ENCODE measurements at regions not wholly inside any gene's neighbourhood (a gene's known extent, or its start where the extent isn't known, plus 50 kb on each side); places are given as distances from the start of the nearest gene placed in this dataset.

GRCh38 chr5:119991625-119992024 is 362.3 kb downstream of the FAM170A start:
- TF ChIP-seq CTCF (IDR thresholded peaks at IDR 0.05; ENCODE audit: insufficient read depth, low read length, poor library complexity, severe bottlenecking): no peak

GRCh38 chr5:119996128-119996527 is 366.8 kb downstream of the FAM170A start:
- DNase-seq (ENCODE audit: extremely low read depth, insufficient read length): no peak
- no peaks in the 10 kb centered on the region for H3K27me3 ChIP-seq (replicated peaks; ENCODE audit: control insufficient read depth, insufficient read depth, low read length)
- no peaks in the 10 kb centered on the region for H3K36me3 ChIP-seq (ENCODE audit: control insufficient read depth, insufficient read depth, low read length)
- TF ChIP-seq CTCF (IDR thresholded peaks at IDR 0.05; ENCODE audit: insufficient read depth, low read length, poor library complexity, severe bottlenecking): no peak
- no peak overlapping the region for H3K4me3 ChIP-seq (replicated peaks; ENCODE audit: low read depth, low read length)

More at GRCh38 chr5:119991625-119992024, 362.3 kb downstream of the FAM170A start:
- no peaks in the 10 kb centered on the region for H3K36me3 ChIP-seq (ENCODE audit: control insufficient read depth, insufficient read depth, low read length)
- no peak for DNase-seq (ENCODE audit: extremely low read depth, insufficient read length)
- no peaks in the 10 kb centered on the region for H3K27me3 ChIP-seq (replicated peaks; ENCODE audit: control insufficient read depth, insufficient read depth, low read length)
- H3K4me3 ChIP-seq (replicated peaks; ENCODE audit: low read depth, low read length): no peak overlapping the region

GRCh38 chr5:120007598-120007997 is 378.2 kb downstream of the FAM170A start:
- no peaks in the 10 kb centered on the region for H3K27me3 ChIP-seq (replicated peaks; ENCODE audit: control insufficient read depth, insufficient read depth, low read length)
- TF ChIP-seq CTCF (IDR thresholded peaks at IDR 0.05; ENCODE audit: insufficient read depth, low read length, poor library complexity, severe bottlenecking): no peak
- no peak overlapping the region for H3K4me3 ChIP-seq (replicated peaks; ENCODE audit: low read depth, low read length)
- H3K36me3 ChIP-seq (ENCODE audit: control insufficient read depth, insufficient read depth, low read length): no peaks in the 10 kb centered on the region
- DNase-seq (ENCODE audit: extremely low read depth, insufficient read length): no peak

GRCh38 chr5:120012431-120012830 is 383.1 kb downstream of the FAM170A start:
- H3K4me3 ChIP-seq (replicated peaks; ENCODE audit: low read depth, low read length): no peak overlapping the region
- H3K36me3 ChIP-seq (ENCODE audit: control insufficient read depth, insufficient read depth, low read length): no peaks in the 10 kb centered on the region
- no peak for DNase-seq (ENCODE audit: extremely low read depth, insufficient read length)
- no peaks in the 10 kb centered on the region for H3K27me3 ChIP-seq (replicated peaks; ENCODE audit: control insufficient read depth, insufficient read depth, low read length)
- TF ChIP-seq CTCF (IDR thresholded peaks at IDR 0.05; ENCODE audit: insufficient read depth, low read length, poor library complexity, severe bottlenecking): no peak

GRCh38 chr5:120014535-120014934 is 385.2 kb downstream of the FAM170A start:
- Histone ChIP-seq H3K27me3 (replicated peaks; ENCODE audit: control insufficient read depth, insufficient read depth, low read length) (no peaks in the 10 kb centered on the region), H3K4me3 (replicated peaks; ENCODE audit: low read depth, low read length) (no peak overlapping the region), H3K36me3 (ENCODE audit: control insufficient read depth, insufficient read depth, low read length) (no peaks in the 10 kb centered on the region)
- TF ChIP-seq CTCF (IDR thresholded peaks at IDR 0.05; ENCODE audit: insufficient read depth, low read length, poor library complexity, severe bottlenecking): no peak
- no peak for DNase-seq (ENCODE audit: extremely low read depth, insufficient read length)

- Histone ChIP-seq H3K27me3 (replicated peaks; ENCODE audit: control insufficient read depth, insufficient read depth, low read length) (no peaks in the 10 kb centered on the region), H3K36me3 (ENCODE audit: control insufficient read depth, insufficient read depth, low read length) (no peaks in the 10 kb centered on the region)
- no peak for TF ChIP-seq CTCF (IDR thresholded peaks at IDR 0.05; ENCODE audit: insufficient read depth, low read length, poor library complexity, severe bottlenecking)
Measured at GRCh38 chr5:120016717-120017382, 387.5 kb downstream of the FAM170A start.

More at GRCh38 chr5:120016717-120017382, 387.5 kb downstream of the FAM170A start:
- no peak for DNase-seq (ENCODE audit: extremely low read depth, insufficient read length)
- H3K4me3 ChIP-seq (replicated peaks; ENCODE audit: low read depth, low read length): no peak overlapping the region

Data from GM06990 (cell line).